NT2/D1 (cell line): ENCODE measurements at regions not wholly inside any gene's neighbourhood (a gene's known extent, or its start where the extent isn't known, plus 50 kb on each side); places are given as distances from the start of the nearest gene placed in this dataset.

Experiments used
- SUZ12 ChIP-seq: IDR thresholded peaks from 2 replicates; pipeline ENCODE4 v1.6.1; 2011; ENCODE audit not compliant: insufficient read length, insufficient read depth; ENCODE audit errors: extremely low read depth
- YY1 ChIP-seq: IDR thresholded peaks from 2 replicates; pipeline ENCODE4 v1.6.1; 2011; ENCODE audit not compliant: insufficient read length, insufficient read depth
- ZNF274 ChIP-seq: IDR thresholded peaks from 2 replicates; pipeline ENCODE4 v1.6.1; 2011; ENCODE audit warnings: mild to moderate bottlenecking, low read depth, low read length

DNA sequence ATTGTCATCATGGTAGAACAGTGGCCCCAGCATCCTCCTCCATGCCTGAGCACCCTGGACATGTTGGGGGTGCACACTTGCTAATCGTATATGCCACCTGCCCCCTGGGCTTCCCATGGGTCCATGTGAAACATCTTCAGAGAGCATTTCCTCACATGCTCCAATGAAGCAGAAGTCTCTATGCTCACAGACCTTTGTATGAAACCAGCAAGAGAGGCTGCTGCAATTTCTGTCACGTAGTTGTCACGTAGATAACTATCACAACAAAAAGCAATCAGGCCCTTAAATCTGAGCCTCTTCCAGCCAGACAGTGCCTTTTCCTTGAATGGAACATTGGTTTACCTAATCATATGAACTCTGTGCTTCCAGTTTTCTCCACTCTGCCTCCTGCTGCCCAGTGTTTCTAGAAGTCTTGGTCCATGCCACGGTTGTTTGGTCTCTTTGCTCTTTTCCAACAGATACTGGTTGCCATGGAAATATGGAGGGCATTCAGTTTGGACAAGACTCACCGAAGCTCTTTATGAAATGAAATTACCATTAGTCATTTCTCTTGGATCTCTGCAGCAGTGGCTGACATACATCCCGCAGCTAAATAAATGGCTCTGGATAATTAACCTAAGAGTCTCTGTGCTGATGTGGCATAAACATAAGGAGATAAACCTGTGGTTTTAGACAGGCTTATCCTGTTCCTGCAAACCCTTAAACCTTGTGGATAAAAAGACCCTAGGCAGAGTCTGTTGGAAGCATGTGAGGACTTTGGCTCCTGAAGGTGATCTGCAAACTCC is 172.8 kb upstream of the SYNDIG1 start:
- no peak for TF ChIP-seq YY1
- no peak for TF ChIP-seq SUZ12
- no peak for TF ChIP-seq ZNF274
